B cell (primary cell): ENCODE measurements at regions not wholly inside any gene's neighbourhood (a gene's known extent, or its start where the extent isn't known, plus 50 kb on each side); places are given as distances from the start of the nearest gene placed in this dataset.

Experiments used
- ATAC-seq: fragments of 200-7000 bp; cut with Tn5 transposase; one replicate; pipeline ENCODE4 v1.10.0; 2021; ENCODE audit warnings: low read depth, mild to moderate bottlenecking, moderate number of reproducible peaks, moderate library complexity
- CTCF ChIA-PET: fragments of 350-600 bp; sonication (Branson Sonifier 250); formaldehyde crosslinking; loops from one replicate; lab custom pipeline; 2021; ENCODE audit warnings: antibody characterized with exemption, inconsistent platforms; lab: Charles Lee
- POLR2A ChIA-PET: fragments of 350-600 bp; sonication (Branson Sonifier 250); formaldehyde crosslinking; loops from one replicate; lab custom pipeline; 2021; ENCODE audit warnings: antibody characterized with exemption; lab: Charles Lee
- DNase-seq: peaks from one replicate; pipeline ENCODE4 v3.0.0; 2013
- H2AFZ ChIP-seq: 2 replicates; pipeline ENCODE4 v1.6.1; 2012; ENCODE audit warnings: mild to moderate bottlenecking, low read depth, low read length; ENCODE audit not compliant: insufficient read depth, poor library complexity, severe bottlenecking
- H3K27ac ChIP-seq, 2 donors: 1 replicate in 1 of 2; 2 replicates in 1 of 2; pipeline ENCODE4 v1.5.1; 2012 to 2013; ENCODE audit warnings: low read length in 2 of 2, mild to moderate bottlenecking in 2 of 2, moderate library complexity in 1 of 2
- H3K27me3 ChIP-seq, 4 experiments: fragments of 200-600 bp in 1 of 4; sonication (generic) in 1 of 4; replicated peaks in 1 of 4; 1 replicate in 2 of 4; 2 replicates in 2 of 4; pipeline versions ENCODE4 v1.6.1 to v1.7.0; 2013 to 2016; ENCODE audit warnings: low read length in 3 of 4, mild to moderate bottlenecking in 2 of 4, mixed read lengths in 1 of 4, moderate library complexity in 1 of 4; ENCODE audit not compliant: insufficient read depth in 4 of 4, control insufficient read depth in 3 of 4; ENCODE audit errors: control extremely low read depth in 1 of 4
- H3K36me3 ChIP-seq, 2 experiments: replicated peaks in 1 of 2; 1 replicate in 1 of 2; 2 replicates in 1 of 2; pipeline versions ENCODE4 v1.6.1 to v1.7.1; 2013; ENCODE audit warnings: low read length in 1 of 2; ENCODE audit not compliant: insufficient read depth in 2 of 2, control insufficient read depth in 1 of 2; ENCODE audit errors: control extremely low read depth in 1 of 2, extremely low read depth in 1 of 2
- H3K4me1 ChIP-seq, 2 donors: fragments of 200-600 bp in 1 of 2; sonication (generic) in 1 of 2; 1 replicate in 1 of 2; 2 replicates in 1 of 2; pipeline versions ENCODE4 v1.5.1 to v1.6.1; 2013 to 2017; ENCODE audit warnings: low read length in 2 of 2; ENCODE audit not compliant: control insufficient read depth in 2 of 2, insufficient read depth in 2 of 2
- H3K4me2 ChIP-seq: replicated peaks from 2 replicates; pipeline ENCODE3; 2012; ENCODE audit warnings: mild to moderate bottlenecking, low read depth, low read length; ENCODE audit not compliant: poor library complexity, severe bottlenecking
- H3K4me3 ChIP-seq, 5 experiments: fragments of 200-600 bp in 1 of 5; sonication (generic) in 1 of 5; 1 replicate in 3 of 5; 2 replicates in 2 of 5; pipeline versions ENCODE4 v1.5.1 to v1.7.0; 2011 to 2016; ENCODE audit warnings: low read length in 4 of 5, mild to moderate bottlenecking in 4 of 5, low read depth in 2 of 5, control low read depth in 1 of 5, moderate library complexity in 1 of 5; ENCODE audit not compliant: insufficient read depth in 1 of 5; ENCODE audit errors: control extremely low read depth in 1 of 5, extremely low read depth in 1 of 5
- H3K79me2 ChIP-seq: fragments of 200-600 bp; sonication (generic); one replicate; pipeline ENCODE4 v1.6.0; 2016; ENCODE audit warnings: low read length; ENCODE audit not compliant: control insufficient read depth, insufficient read depth
- H3K9ac ChIP-seq: fragments of 200-600 bp; sonication (generic); 2 replicates; pipeline ENCODE4 v1.6.1; 2017; ENCODE audit warnings: mild to moderate bottlenecking, low read length, moderate library complexity
- H3K9me3 ChIP-seq, 3 donors: one replicate each; pipeline versions ENCODE4 v1.6.1 to v1.7.1; 2013; ENCODE audit warnings: low read length in 2 of 3; ENCODE audit not compliant: control insufficient read depth in 2 of 3, insufficient read depth in 1 of 3; ENCODE audit errors: control extremely low read depth in 1 of 3
- H4K20me1 ChIP-seq: 2 replicates; pipeline ENCODE4 v1.6.0; 2012; ENCODE audit warnings: mild to moderate bottlenecking, low read length; ENCODE audit not compliant: insufficient read depth, control insufficient read depth, poor library complexity, severe bottlenecking
- H3K27ac Mint-ChIP-seq: one replicate; pipeline ENCODE4 v1.8.0; 2021; ENCODE audit warnings: mixed read lengths
- H3K27me3 Mint-ChIP-seq: one replicate; pipeline ENCODE4 v1.8.0; 2021; ENCODE audit warnings: mixed read lengths
- H3K4me1 Mint-ChIP-seq: one replicate; pipeline ENCODE4 v1.8.0; 2021; ENCODE audit warnings: mixed read lengths
- H3K4me3 Mint-ChIP-seq: one replicate; pipeline ENCODE4 v1.8.0; 2021; ENCODE audit warnings: mixed read lengths
- H3K9me3 Mint-ChIP-seq: one replicate; pipeline ENCODE4 v1.8.0; 2022; ENCODE audit warnings: mixed read lengths; ENCODE audit not compliant: insufficient read depth
- CTCF ChIP-seq: fragments of 200-600 bp; IDR thresholded peaks from one replicate; pipeline ENCODE4 v1.8.0; 2022; ENCODE audit warnings: antibody characterized with exemption, mild to moderate bottlenecking
- EZH2 ChIP-seq: IDR thresholded peaks from 2 replicates; pipeline ENCODE4 v1.6.1; 2012; ENCODE audit warnings: borderline replicate concordance, low read depth, mild to moderate bottlenecking, moderate library complexity, low read length; ENCODE audit not compliant: insufficient read depth, poor library complexity, severe bottlenecking
- WGBS: methylation state at CpG from one replicate; pipeline ENCODE4 v1.1.5; 2013; ENCODE audit warnings: missing lambda C conversion rate; ENCODE audit not compliant: insufficient coverage; 5-methylcytosine and 5-hydroxymethylcytosine counted together
- intact Hi-C: fragments of 100-400 bp; cut with micrococcal nuclease; formaldehyde crosslinking; loops from one replicate; pipeline ENCODE4 v1.10.0; 2022

GRCh38 chr6:134537146-134537555 is 219.2 kb upstream of the SGK1 start:
- TF ChIP-seq EZH2 (no peak), CTCF (no peak)
- Histone ChIP-seq H3K4me1 (no peaks in the 10 kb centered on the region), H3K4me2 (no peak overlapping the region), H3K27ac (no peak overlapping the region), H3K79me2 (no peaks in the 10 kb centered on the region), H3K9ac (no peak overlapping the region), H3K9me3 (no peaks in the 10 kb centered on the region), H3K4me3 (no peak overlapping the region), H3K36me3 (no peaks in the 10 kb centered on the region), H4K20me1 (no peaks in the 10 kb centered on the region), H3K27me3 (no peaks in the 10 kb centered on the region), H2AFZ (no peak overlapping the region)
- Mint-ChIP-seq H3K9me3 (no peaks in the 10 kb centered on the region), H3K4me1 (no peaks in the 10 kb centered on the region), H3K27me3 (peaks cover 3% of the 10 kb centered on the region), H3K27ac (no peak overlapping the region), H3K4me3 (no peak overlapping the region)
- intact Hi-C loops = no loop called here
- WGBS = 94% methylated on average over 2 of the region's 2 CpGs
- DNase-seq = no peak
- POLR2A ChIA-PET = no interaction called here
- ATAC-seq = no peak
- CTCF ChIA-PET = interaction anchor here (0.7 kb wide), 1 partner anchor 103 kb away, joined by 3 read pairs; no protein-coding TSS in a partner anchor

- no peak for ATAC-seq
Observed at GRCh38 chr6:134535831-134536230, 217.9 kb upstream of the SGK1 start.

More at GRCh38 chr6:134535831-134536230, 217.9 kb upstream of the SGK1 start:
- TF ChIP-seq CTCF (no peak), EZH2 (no peak)
- Histone ChIP-seq H3K4me2 (no peak overlapping the region), H3K36me3 (no peaks in the 10 kb centered on the region), H3K9me3 (no peaks in the 10 kb centered on the region), H2AFZ (no peak overlapping the region), H3K27me3 (no peaks in the 10 kb centered on the region), H4K20me1 (no peaks in the 10 kb centered on the region), H3K9ac (no peak overlapping the region), H3K27ac (no peak overlapping the region), H3K79me2 (no peaks in the 10 kb centered on the region), H3K4me1 (no peaks in the 10 kb centered on the region), H3K4me3 (no peak overlapping the region)
- POLR2A ChIA-PET = no interaction called here
- no peak for DNase-seq
- Mint-ChIP-seq H3K4me1 (no peaks in the 10 kb centered on the region), H3K4me3 (no peak overlapping the region), H3K27ac (no peak overlapping the region), H3K9me3 (no peaks in the 10 kb centered on the region), H3K27me3 (peaks cover 3% of the 10 kb centered on the region)
- intact Hi-C loops = no loop called here
- CTCF ChIA-PET = no interaction called here
- WGBS = 92% methylated on average over 1 of the region's 2 CpGs
